IMR-90 (cell line): ENCODE measurements at regions not wholly inside any gene's neighbourhood (a gene's known extent, or its start where the extent isn't known, plus 50 kb on each side); places are given as distances from the start of the nearest gene placed in this dataset.

Source experiments
- ATAC-seq: fragments of 200-7000 bp; cut with Tn5 transposase; 2 replicates; pipeline ENCODE4 v1.9.1; 2020; ENCODE audit warnings: low read depth, mild to moderate bottlenecking, moderate library complexity
- BruUV-seq: library from RNA; stranded (reverse); fragments of 400-500 nt; replicated peaks from 2 replicates; lab custom pipeline; 2021; lab: Mats Ljungman, UMichigan
- CTCF ChIA-PET: fragments of 300-600 bp; formaldehyde crosslinking; extraction: SDS; loops from one replicate; lab custom pipeline; 2021; ENCODE audit warnings: antibody characterized with exemption; lab: Yijun Ruan, JAX
- POLR2A ChIA-PET: fragments of 300-600 bp; sonication (Branson Sonifier 250); formaldehyde crosslinking; loops from one replicate; lab custom pipeline; 2022; ENCODE audit warnings: antibody characterized with exemption; ENCODE audit not compliant: unreplicated experiment; lab: Charles Lee
- DNase-seq: peaks from one replicate; pipeline ENCODE4 v3.0.0; 2013
- H2AFZ ChIP-seq: replicated peaks from 2 replicates; pipeline ENCODE3; 2013; ENCODE audit warnings: low read length, mild to moderate bottlenecking; ENCODE audit not compliant: poor library complexity
- H2AK5ac ChIP-seq: 2 replicates; pipeline ENCODE4 v1.6.1; 2013; ENCODE audit warnings: low read depth, low read length, inconsistent platforms
- H2AK9ac ChIP-seq: replicated peaks from 2 replicates; pipeline ENCODE3; 2013; ENCODE audit warnings: mild to moderate bottlenecking, low read depth, low read length, moderate library complexity; ENCODE audit not compliant: poor library complexity
- H2BK120ac ChIP-seq: 2 replicates; pipeline ENCODE4 v1.6.1; 2013; ENCODE audit warnings: low read depth, low read length, inconsistent platforms
- H2BK15ac ChIP-seq: 3 replicates; pipeline ENCODE4 v1.6.1; 2013; ENCODE audit warnings: low read depth, low read length, inconsistent platforms
- H2BK20ac ChIP-seq: 2 replicates; pipeline ENCODE4 v1.6.1; 2013; ENCODE audit warnings: low read depth, mild to moderate bottlenecking, inconsistent platforms, low read length, moderate library complexity
- H2BK5ac ChIP-seq: 2 replicates; pipeline ENCODE4 v1.6.1; 2013; ENCODE audit warnings: mild to moderate bottlenecking, low read depth, low read length, inconsistent platforms; ENCODE audit not compliant: poor library complexity, severe bottlenecking
- H3K14ac ChIP-seq: replicated peaks from 2 replicates; pipeline ENCODE4 v1.6.1; 2013; ENCODE audit warnings: low read depth, low read length, inconsistent platforms
- H3K18ac ChIP-seq: 2 replicates; pipeline ENCODE4 v1.6.1; 2013; ENCODE audit warnings: low read depth, low read length, control low read depth
- H3K23ac ChIP-seq: 2 replicates; pipeline ENCODE4 v1.6.1; 2013; ENCODE audit warnings: low read depth, low read length, inconsistent platforms
- H3K27ac ChIP-seq: 2 replicates; pipeline ENCODE4 v1.5.1; 2013; ENCODE audit warnings: mild to moderate bottlenecking, control low read depth, low read length; ENCODE audit not compliant: insufficient read depth
- H3K27me3 ChIP-seq: 2 replicates; pipeline ENCODE4 v1.6.1; 2013; ENCODE audit warnings: low read length; ENCODE audit not compliant: control insufficient read depth, insufficient read depth
- H3K36me3 ChIP-seq: 2 replicates; pipeline ENCODE4 v1.6.1; 2013; ENCODE audit warnings: low read length, mixed read lengths; ENCODE audit not compliant: control insufficient read depth, insufficient read depth
- H3K4ac ChIP-seq: 2 replicates; pipeline ENCODE4 v1.6.1; 2013; ENCODE audit warnings: low read depth, low read length, inconsistent platforms
- H3K4me1 ChIP-seq: 2 replicates; pipeline ENCODE4 v1.6.1; 2013; ENCODE audit warnings: low read length, mixed read lengths; ENCODE audit not compliant: control insufficient read depth, insufficient read depth
- H3K4me2 ChIP-seq: 2 replicates; pipeline ENCODE4 v1.6.1; 2013; ENCODE audit warnings: low read depth, mild to moderate bottlenecking, control low read depth, low read length, moderate library complexity
- H3K4me3 ChIP-seq: 2 replicates; pipeline ENCODE4 v1.5.1; 2013; ENCODE audit warnings: low read depth, mild to moderate bottlenecking, control low read depth, low read length, moderate library complexity; ENCODE audit not compliant: insufficient read depth
- H3K56ac ChIP-seq: 2 replicates; pipeline ENCODE4 v1.6.1; 2013; ENCODE audit warnings: low read length, inconsistent platforms; ENCODE audit not compliant: insufficient read depth; ENCODE audit errors: extremely low read depth
- H3K79me1 ChIP-seq, 2 experiments: 2 replicates each; pipeline ENCODE4 v1.6.1; 2013; ENCODE audit warnings: low read length in 2 of 2, inconsistent platforms in 1 of 2, low read depth in 1 of 2
- H3K9ac ChIP-seq: 2 replicates; pipeline ENCODE4 v1.6.1; 2013; ENCODE audit warnings: low read depth, low read length, control low read depth
- H3K9me1 ChIP-seq: 2 replicates; pipeline ENCODE4 v1.6.1; 2013; ENCODE audit warnings: low read length, inconsistent platforms; ENCODE audit not compliant: insufficient read depth
- H3K9me3 ChIP-seq: 2 replicates; pipeline ENCODE4 v1.6.1; 2013; ENCODE audit warnings: low read length; ENCODE audit not compliant: control insufficient read depth, insufficient read depth
- H4K20me1 ChIP-seq: 2 replicates; pipeline ENCODE4 v1.6.1; 2013; ENCODE audit warnings: low read length, inconsistent platforms; ENCODE audit not compliant: insufficient read depth
- H4K5ac ChIP-seq: 2 replicates; pipeline ENCODE4 v1.6.1; 2013; ENCODE audit warnings: mild to moderate bottlenecking, low read depth, low read length, control low read depth
- H4K8ac ChIP-seq, 2 experiments: 2 replicates each; pipeline ENCODE4 v1.6.1; 2013; ENCODE audit warnings: low read depth in 2 of 2, low read length in 2 of 2, control low read depth in 1 of 2, inconsistent platforms in 1 of 2
- H4K91ac ChIP-seq: 2 replicates; pipeline ENCODE4 v1.6.1; 2013; ENCODE audit warnings: low read depth, low read length, inconsistent platforms; ENCODE audit not compliant: insufficient read depth
- BHLHE40 ChIP-seq: fragments of 150-350 bp; IDR thresholded peaks from 2 replicates; pipeline ENCODE4 v1.6.1; 2016; ENCODE audit warnings: mild to moderate bottlenecking, low read depth, low read length
- CHD1 ChIP-seq: IDR thresholded peaks from 2 replicates; pipeline ENCODE4 v1.6.1; 2012; ENCODE audit warnings: low read depth, low read length, improper control_type of control experiment
- FOS ChIP-seq: fragments of 150-350 bp; IDR thresholded peaks from 2 replicates; pipeline ENCODE4 v1.6.1; 2016; ENCODE audit warnings: low read depth, low read length
- MAFK ChIP-seq: IDR thresholded peaks from 2 replicates; pipeline ENCODE4 v1.6.1; 2012; ENCODE audit warnings: low read depth, low read length, improper control_type of control experiment
- MAZ ChIP-seq: IDR thresholded peaks from 2 replicates; pipeline ENCODE4 v1.6.1; 2012; ENCODE audit warnings: low read depth, mild to moderate bottlenecking, low read length, improper control_type of control experiment, moderate library complexity, borderline replicate concordance
- MXI1 ChIP-seq: IDR thresholded peaks from 2 replicates; pipeline ENCODE4 v1.6.1; 2012; ENCODE audit warnings: low read depth, mild to moderate bottlenecking, low read length, moderate library complexity, borderline replicate concordance
- NFE2L2 ChIP-seq: fragments of 150-350 bp; IDR thresholded peaks from 2 replicates; pipeline ENCODE4 v1.6.1; 2016; ENCODE audit warnings: low read depth, mild to moderate bottlenecking, low read length
- POLR2A ChIP-seq: IDR thresholded peaks from 2 replicates; pipeline ENCODE4 v1.6.1; 2012; ENCODE audit warnings: mild to moderate bottlenecking, low read depth, low read length
- RAD21 ChIP-seq: IDR thresholded peaks from 2 replicates; pipeline ENCODE4 v1.6.1; 2012; ENCODE audit warnings: low read length, improper control_type of control experiment
- RCOR1 ChIP-seq: IDR thresholded peaks from 2 replicates; pipeline ENCODE4 v1.6.1; 2012; ENCODE audit warnings: mild to moderate bottlenecking, low read length, improper control_type of control experiment; ENCODE audit not compliant: insufficient replicate concordance
- RFX5 ChIP-seq: IDR thresholded peaks from 2 replicates; pipeline ENCODE4 v1.8.0; 2012; ENCODE audit warnings: low read depth, mild to moderate bottlenecking, low read length, moderate library complexity
- SMC3 ChIP-seq: fragments of 150-350 bp; IDR thresholded peaks from 2 replicates; pipeline ENCODE4 v1.6.1; 2016; ENCODE audit warnings: low read depth, mild to moderate bottlenecking, antibody characterized with exemption, low read length, moderate library complexity
- dilution Hi-C: fragments of 300-500 bp; cut with HindIII; formaldehyde crosslinking; loops from one replicate; pipeline ENCODE4 v1.14.3; 2018; ENCODE audit warnings: low sequenced_read_pairs; ENCODE audit not compliant: unreplicated experiment
- in situ Hi-C: fragments of 300-500 bp; cut with MboI; formaldehyde crosslinking; loops from 3 replicates; pipeline ENCODE4 v1.14.3; 2019; ENCODE audit warnings: low sequenced_read_pairs, inconsistent platforms, mixed read lengths
- intact Hi-C: fragments of 100-400 bp; cut with micrococcal nuclease; formaldehyde crosslinking; loops from 2 replicates; pipeline ENCODE4 v1.10.0; 2022
- TF ChIP-seq, protein P1 (sequence below): fragments of 150-350 bp; IDR thresholded peaks from 2 replicates; pipeline ENCODE4 v1.6.1; 2017; ENCODE audit warnings: mild to moderate bottlenecking, antibody characterized with exemption, low read length, low read depth
- TF ChIP-seq, protein P2 (sequence below): conservative IDR thresholded peaks from 2 replicates; pipeline ENCODE4 v1.5.1; 2012; ENCODE audit warnings: mild to moderate bottlenecking, low read depth, low read length, improper control_type of control experiment
- TF ChIP-seq, protein P3 (sequence below): fragments of 150-350 bp; IDR thresholded peaks from 2 replicates; pipeline ENCODE4 v1.6.1; 2016; ENCODE audit warnings: low read depth, mild to moderate bottlenecking, low read length, moderate library complexity, borderline replicate concordance

DNA sequence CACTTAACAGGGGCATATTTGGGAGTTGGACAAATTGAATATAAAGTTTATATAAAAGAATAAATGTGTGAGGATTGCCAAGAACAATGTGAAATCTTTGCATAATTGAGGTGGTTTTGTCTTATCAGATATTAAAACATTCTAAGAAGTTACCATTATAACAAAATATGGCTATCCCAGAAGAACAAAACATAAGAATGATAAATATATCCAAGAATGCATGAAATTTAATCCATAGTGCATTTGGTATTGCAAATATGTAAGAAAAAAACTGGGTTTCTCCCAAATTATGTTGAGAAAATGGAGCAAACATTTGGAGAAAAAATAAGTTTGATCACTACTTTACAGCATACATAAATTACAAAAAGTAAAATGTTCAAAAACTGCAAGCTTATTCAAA lies 562.4 kb downstream of the RNF144A start:
- DNase-seq (no peak), ATAC-seq (no peak)
- no peak overlapping the region for H2BK15ac ChIP-seq
- in situ Hi-C loops = no loop called here
- H2AK5ac ChIP-seq = no peak overlapping the region
- no peak overlapping the region for H2BK20ac ChIP-seq
- BruUV-seq = no TSS peak
- no peak overlapping the region for H3K56ac ChIP-seq
- no peaks in the 10 kb centered on the region for H3K4me1 ChIP-seq
- H3K4ac ChIP-seq = no peak overlapping the region
- H4K5ac ChIP-seq = no peak overlapping the region
- H3K9ac ChIP-seq = no peak overlapping the region
- peaks cover 4% of the 10 kb centered on the region for H3K9me3 ChIP-seq
- H4K8ac ChIP-seq = no peak overlapping the region
- no peak overlapping the region for H3K14ac ChIP-seq
- H3K4me2 ChIP-seq = no peak overlapping the region
- no peaks in the 10 kb centered on the region for H3K9me1 ChIP-seq
- ChIA-PET POLR2A (no interaction called here), CTCF (no interaction called here)
- TF ChIP-seq SMC3 (no peak), MAZ (no peak), BHLHE40 (no peak), NFE2L2 (no peak), MAFK (no peak), MXI1 (no peak), RFX5 (no peak), RAD21 (no peak), RCOR1 (no peak), FOS (no peak), CHD1 (no peak), POLR2A (no peak)
- TF ChIP-seq, protein P1, sequence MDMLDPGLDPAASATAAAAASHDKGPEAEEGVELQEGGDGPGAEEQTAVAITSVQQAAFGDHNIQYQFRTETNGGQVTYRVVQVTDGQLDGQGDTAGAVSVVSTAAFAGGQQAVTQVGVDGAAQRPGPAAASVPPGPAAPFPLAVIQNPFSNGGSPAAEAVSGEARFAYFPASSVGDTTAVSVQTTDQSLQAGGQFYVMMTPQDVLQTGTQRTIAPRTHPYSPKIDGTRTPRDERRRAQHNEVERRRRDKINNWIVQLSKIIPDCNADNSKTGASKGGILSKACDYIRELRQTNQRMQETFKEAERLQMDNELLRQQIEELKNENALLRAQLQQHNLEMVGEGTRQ = no peak
- TF ChIP-seq, protein P2, sequence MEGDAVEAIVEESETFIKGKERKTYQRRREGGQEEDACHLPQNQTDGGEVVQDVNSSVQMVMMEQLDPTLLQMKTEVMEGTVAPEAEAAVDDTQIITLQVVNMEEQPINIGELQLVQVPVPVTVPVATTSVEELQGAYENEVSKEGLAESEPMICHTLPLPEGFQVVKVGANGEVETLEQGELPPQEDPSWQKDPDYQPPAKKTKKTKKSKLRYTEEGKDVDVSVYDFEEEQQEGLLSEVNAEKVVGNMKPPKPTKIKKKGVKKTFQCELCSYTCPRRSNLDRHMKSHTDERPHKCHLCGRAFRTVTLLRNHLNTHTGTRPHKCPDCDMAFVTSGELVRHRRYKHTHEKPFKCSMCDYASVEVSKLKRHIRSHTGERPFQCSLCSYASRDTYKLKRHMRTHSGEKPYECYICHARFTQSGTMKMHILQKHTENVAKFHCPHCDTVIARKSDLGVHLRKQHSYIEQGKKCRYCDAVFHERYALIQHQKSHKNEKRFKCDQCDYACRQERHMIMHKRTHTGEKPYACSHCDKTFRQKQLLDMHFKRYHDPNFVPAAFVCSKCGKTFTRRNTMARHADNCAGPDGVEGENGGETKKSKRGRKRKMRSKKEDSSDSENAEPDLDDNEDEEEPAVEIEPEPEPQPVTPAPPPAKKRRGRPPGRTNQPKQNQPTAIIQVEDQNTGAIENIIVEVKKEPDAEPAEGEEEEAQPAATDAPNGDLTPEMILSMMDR = no peak
- TF ChIP-seq, protein P3, sequence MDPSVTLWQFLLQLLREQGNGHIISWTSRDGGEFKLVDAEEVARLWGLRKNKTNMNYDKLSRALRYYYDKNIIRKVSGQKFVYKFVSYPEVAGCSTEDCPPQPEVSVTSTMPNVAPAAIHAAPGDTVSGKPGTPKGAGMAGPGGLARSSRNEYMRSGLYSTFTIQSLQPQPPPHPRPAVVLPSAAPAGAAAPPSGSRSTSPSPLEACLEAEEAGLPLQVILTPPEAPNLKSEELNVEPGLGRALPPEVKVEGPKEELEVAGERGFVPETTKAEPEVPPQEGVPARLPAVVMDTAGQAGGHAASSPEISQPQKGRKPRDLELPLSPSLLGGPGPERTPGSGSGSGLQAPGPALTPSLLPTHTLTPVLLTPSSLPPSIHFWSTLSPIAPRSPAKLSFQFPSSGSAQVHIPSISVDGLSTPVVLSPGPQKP = no peak
- intact Hi-C loops = no loop called here
- no peaks in the 10 kb centered on the region for H3K27me3 ChIP-seq
- H2BK5ac ChIP-seq = no peak overlapping the region
- no peak overlapping the region for H3K23ac ChIP-seq
- H3K18ac ChIP-seq = no peak overlapping the region
- no peak overlapping the region for H4K91ac ChIP-seq
- H4K20me1 ChIP-seq = no peaks in the 10 kb centered on the region
- no peak overlapping the region for H2AK9ac ChIP-seq
- H3K27ac ChIP-seq = no peak overlapping the region
- H2BK120ac ChIP-seq = no peak overlapping the region
- no peaks in the 10 kb centered on the region for H3K79me1 ChIP-seq
- no peak overlapping the region for H2AFZ ChIP-seq
- dilution Hi-C loops = no loop called here
- H3K36me3 ChIP-seq = no peaks in the 10 kb centered on the region
- no peak overlapping the region for H3K4me3 ChIP-seq
